Mucosa of gallbladder (tissue), 1 donor: ENCODE measurements at regions not wholly inside any gene's neighbourhood (a gene's known extent, or its start where the extent isn't known, plus 50 kb on each side); places are given as distances from the start of the nearest gene placed in this dataset.

ENCODE experiments used
- DNase-seq: peaks from one replicate; pipeline ENCODE4 v3.0.0-alpha.2; 2020; ENCODE audit warnings: low spot score
- donor health status: DM: no; HTN: no; CAD: no.

DNA sequence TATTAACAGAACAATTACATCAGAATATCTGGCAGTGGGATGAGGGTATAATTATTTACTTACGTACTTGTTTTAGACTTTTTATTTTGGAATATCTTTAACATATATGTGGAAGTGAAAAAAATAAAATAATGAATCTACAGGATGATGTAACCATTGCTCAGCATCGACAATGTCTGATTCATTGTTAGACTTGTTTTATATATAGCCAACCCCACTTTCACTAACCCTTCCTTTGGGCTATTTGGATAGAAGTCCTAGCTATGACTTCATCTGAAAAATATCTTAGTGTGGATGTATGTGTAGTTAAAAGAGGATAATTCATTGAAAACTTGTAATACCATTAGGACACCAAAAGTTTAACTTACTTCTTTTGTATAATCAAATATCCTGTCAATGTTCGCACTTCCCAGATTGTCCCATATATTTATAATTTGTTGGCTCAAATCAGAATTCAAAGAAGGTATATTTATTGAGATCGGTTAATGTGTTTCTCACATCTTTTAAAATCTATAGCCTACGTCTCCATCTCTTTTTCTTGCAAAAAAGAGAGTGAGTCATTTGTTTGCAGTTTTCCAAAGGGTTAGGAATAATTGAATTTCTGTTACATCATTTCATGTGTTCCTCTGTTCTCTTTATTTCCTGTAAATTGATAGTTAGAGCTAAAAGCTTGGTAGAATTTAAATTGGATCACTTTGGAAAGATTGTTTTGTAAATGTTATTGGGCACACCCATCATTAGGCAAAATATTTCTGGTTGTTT, 506.1 kb upstream of the FAM98A start:
- DNase-seq: no peak

DNA sequence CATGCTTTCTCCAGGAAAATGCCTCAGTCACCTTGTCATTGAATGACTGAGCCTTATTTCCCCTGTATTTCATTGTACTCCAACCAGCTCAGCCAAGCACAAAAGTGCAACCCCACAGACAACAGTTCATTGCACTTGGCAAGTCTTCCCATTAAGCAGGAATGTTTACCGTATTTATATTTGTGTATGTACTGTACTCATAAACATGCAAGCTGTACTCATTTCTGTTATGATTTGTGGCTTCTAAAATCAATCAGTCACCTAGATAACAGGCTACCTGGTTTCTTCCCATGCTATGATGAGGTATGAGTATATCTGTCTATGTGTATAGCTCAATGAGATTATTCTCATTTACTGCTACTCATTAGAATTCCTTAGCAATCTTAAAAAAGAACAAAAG, 505.5 kb upstream of the FAM98A start:
- no peak for DNase-seq

DNA sequence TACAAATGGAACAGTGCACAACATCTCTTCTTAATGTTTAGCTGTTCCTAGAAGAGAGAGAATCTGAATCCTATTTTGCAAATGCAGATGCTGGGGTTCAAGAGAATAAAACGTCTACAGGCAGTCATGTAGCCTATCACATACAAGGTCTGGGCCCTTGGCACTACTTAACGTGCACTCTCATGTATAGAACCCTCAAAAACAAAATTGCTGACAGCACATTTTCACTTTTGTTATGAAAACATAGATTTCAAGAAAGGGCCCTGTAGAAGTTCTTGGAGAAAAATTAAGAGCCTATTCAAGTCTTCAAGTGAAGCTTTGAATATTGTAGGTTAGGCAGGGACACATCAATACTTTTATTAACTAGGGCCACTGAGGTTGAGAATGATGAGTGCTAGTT, 504.3 kb upstream of the FAM98A start:
- DNase-seq: no peak

DNA sequence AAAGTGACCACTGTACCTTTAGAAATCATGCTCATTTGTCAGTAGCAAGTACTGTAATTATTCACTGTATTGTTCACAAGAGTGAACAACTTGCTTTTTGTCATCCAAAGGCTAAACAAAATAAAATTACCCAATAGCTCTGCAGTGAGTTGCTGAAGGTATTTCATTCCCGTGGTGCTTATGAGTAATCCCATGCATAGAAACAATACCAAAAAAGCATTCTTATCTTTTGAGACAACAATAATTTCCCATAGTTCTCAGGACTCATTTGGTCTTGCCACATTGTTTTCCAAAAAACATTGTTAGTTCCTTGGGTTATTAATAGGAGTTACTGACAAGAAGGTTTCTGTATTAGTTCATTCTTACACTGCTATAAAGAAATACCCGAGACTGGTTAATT, 503.2 kb upstream of the FAM98A start:
- no peak for DNase-seq

DNA sequence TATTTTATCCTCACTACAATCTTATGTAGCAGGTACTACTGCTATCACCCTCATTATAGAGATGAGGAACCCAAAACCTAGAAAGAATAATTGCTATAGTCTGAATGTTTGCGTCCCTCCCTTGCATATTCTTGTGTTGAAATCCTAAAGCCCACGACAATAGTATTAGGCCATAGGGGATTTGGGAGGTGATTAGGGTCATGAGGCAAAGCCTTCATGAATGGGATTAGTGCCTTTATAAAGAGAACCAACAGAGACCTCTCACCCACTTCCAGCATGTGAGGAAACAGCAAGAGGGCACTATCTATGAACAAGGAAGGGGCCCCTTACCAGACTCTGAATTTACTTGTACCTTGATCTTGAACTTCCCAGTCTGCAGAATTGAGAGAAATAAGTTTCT, 500.3 kb upstream of the FAM98A start:
- DNase-seq: no peak

DNA sequence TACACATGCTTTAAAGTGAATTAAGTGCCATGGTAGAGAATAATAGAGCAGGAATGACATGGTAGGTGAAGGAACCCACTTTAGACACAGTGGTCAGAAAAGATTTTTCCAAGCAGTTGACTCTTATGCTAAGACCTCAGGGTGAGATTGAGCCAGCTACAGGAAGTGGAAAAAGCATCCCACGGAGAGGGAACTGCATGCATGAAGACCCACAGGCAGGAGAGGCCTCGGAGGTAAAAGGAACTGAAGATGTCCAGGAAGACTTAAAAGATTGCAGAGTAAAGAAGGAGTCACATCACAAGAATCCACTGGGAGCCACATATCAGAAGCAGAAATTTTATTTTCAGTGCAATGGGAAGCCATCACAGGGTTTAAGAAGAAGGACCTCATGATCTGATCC, 499.2 kb upstream of the FAM98A start:
- DNase-seq: no peak

DNA sequence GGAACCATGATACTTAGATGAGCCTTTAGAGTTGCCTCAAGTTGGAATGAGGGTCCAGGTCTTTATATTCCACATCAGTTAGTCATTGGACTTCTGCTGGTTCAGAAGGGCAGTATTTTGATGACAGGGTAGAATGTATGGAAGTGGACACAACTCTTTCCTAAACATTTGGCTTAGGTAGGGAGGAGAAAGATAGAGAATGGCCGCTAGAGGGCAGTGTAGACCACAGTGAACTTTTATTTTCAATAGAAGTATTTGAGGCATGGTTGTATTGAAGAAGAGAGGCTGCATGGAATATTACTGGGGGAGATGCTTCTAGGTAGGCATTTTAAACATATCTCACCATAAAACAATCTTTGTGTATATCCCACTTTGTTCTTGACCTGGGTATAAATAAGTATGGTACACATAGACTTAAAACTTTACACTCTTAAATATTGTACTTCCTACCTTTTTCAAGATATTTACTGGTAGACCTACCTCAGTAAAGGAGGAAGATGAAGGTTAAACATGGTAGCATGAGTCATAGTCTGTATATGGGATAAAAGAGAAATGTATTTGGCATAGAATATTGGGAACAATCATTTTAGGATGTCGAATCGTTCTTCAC, 497.6 kb upstream of the FAM98A start:
- DNase-seq: peak; percentile 45

DNA sequence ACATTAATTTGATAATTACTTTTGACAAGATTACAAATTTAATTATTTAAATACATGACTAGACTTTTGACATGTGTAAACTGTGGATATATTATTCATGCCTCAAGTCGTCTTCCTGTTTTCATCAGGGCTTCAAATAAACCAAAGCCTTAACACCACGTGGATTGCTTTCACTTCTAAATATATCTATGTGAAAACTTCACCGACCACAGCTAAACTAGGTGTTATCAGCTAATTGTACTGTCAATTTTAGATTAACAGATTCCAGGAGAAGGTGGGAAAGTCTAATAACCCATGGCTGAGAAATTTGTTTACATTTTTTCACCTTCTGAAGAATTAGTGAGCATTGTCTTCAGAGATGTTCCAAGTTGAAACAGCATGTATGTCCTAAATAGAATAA, 494.7 kb upstream of the FAM98A start:
- DNase-seq: no peak

DNA sequence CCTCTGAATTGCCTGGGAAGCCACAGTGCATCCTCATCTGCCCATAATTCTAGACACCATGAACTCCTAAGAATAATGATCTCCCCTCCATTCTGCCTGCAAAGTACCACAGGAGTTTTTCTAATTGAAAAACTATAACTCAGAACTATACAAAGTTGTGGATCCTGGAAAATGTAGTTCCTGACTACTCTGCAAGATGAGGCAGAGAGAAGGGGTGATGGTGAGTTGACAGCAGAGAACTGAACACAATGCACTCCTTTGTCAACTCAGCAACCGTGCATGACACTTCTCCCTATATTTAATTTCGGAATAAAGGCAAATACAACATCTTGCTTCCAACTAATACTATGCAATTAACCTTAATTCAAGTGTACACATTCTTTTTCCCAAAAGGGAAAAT, 471.1 kb upstream of the FAM98A start:
- DNase-seq: no peak

DNA sequence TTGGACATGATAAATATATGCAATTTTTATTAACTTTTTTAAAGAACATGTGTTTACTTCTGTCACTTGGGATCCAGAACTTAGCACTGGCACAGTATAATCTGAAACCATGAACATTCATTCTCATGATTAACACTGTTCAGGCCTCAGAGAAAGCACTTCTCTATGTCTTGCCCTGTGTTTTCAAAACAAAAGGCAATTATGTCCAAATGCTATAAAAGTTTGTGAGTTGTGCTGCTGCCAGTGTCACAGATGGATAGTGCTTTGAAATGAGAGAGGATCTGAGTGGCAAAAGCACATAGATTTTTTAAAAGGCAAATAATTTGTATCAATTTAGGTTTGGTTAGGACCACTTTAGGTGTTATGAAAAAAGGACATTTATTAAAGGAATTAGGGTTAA, 470.5 kb upstream of the FAM98A start:
- DNase-seq: no peak

DNA sequence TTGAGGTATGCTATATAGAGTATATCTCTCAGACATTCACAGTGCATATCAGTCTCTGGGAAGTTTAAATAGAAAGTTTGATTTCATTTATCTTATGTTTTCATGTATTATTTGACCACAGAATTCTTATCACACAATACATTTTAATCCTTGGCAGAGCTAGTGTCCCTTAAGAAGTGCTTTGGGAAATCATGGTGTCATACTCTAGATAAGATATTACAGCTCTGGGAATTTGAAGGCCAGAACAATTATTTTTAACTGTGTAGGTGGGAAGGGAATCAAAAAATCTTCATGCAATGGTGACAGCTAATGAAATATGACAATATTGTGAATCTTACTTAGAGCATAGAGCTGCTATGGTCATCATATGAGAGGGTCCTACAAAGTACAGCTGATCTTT, 451.3 kb upstream of the FAM98A start:
- no peak for DNase-seq

DNA sequence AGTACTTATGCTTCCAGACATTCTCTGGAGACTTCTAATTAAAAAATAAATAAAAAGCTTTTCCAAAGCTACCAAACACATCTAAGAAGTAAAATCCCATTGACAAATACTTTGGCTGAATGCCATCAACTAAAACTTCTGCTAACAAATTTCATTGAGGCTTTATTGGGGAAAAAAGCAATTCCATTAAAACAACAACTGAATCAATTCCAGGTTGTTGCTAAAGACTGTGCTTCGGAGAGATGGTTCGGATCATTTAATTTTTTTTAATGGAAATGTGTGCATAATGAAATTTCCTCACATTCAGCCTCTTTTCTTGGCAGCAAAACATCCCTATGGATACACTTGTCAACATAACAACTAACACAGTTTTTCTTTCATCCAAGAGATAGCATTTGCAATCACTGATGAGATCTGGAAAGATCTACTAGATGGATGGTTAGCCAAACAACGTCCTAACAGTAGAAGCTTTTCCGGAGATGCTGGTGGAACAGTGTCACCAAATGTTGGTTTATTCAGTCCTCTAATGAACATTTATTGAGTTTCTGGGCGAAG, 446.1 kb upstream of the FAM98A start:
- DNase-seq: no peak

DNA sequence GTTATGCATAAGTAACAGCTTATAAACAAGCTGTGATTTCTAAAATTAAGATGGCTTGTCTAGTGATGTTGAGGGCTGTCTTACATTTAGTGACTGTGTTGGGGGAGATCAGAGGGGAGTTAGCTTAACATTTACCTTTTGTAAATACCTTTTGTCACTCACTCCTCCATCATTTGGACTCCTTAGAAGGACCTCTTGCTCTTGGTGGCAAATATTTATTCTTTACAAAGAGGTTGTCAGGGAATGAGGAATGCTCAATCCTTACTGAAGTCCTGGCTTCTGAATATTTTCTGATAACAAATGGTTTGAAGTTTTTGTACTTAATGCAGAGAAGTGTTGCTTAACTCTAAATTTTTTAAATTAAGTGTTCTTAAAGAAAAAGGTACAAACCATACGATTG, 438.8 kb upstream of the FAM98A start:
- no peak for DNase-seq

DNA sequence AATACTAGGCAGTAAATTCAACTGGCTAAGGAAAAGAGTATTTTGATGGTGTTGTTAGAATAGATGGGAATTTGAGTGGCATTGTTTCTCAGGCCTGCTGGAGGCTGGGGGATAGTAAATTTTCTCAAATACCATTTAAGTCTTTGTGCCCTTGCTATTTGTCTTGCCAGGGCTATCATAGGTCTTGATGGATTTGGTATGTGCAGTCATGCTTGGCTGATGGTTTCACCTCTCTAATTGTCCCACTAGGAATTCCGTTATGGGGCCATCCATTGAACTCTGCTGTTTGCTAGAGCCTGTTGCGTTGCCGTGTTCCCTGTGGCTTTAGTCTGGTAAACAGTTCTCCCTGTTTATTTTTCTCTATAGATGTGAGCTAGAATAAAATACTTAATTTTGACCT, 438.1 kb upstream of the FAM98A start:
- DNase-seq: no peak

DNA sequence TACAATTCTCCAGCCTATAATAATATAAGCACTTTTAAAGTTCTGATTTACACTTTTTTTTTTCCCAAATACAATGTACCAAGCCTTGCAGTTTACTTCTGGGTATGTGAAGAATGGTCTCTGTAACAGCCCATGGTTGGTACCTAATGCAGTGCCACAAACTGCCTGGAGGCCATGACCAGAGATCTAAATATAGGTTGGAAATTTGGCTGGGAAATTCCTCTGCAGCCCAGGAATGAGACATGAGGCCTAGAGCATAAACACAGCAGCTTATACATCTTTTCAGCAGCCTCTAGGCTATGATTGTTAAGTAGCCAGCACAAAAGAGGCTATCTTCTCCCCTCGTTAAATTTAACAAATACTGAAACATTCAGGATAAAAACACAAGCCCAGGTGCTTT, 432.0 kb upstream of the FAM98A start:
- no peak for DNase-seq

DNA sequence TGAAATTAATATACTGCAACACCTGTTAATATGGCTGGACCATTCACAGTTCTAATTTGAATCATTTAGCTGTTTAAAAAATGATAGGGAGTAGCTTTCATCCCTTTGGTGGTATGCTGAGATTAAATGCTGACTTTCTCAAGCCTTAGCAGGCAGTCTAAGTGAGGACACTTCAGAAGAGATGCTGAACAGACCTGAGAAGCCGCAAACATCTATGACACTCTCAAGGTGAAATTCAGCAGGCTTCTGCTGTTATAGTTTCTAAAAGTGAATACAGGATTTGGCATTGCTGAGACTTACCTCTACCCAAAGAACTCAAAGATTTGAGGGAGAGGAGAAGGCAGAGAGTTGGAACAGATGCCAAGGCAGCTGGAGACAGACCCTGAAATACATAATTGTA, 431.2 kb upstream of the FAM98A start:
- no peak for DNase-seq

DNA sequence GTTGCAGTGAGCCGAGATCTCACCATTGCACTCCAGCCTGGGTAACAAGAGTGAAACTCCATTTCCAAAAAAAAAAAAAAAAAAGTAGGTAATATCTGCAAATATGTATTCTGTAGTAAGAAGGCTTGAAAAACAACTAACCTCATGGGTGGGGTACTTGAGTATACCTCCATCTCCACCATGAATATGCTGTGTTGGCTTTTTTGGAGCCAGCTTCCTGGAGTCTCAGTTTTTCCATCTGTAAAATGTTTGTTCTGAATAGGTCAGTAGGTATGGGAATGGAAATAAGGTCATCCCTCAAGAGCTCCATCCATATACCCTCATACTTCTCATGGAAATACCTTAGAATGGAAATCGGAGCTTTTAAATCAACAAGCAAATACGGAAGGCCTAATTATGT, 430.0 kb upstream of the FAM98A start:
- no peak for DNase-seq

DNA sequence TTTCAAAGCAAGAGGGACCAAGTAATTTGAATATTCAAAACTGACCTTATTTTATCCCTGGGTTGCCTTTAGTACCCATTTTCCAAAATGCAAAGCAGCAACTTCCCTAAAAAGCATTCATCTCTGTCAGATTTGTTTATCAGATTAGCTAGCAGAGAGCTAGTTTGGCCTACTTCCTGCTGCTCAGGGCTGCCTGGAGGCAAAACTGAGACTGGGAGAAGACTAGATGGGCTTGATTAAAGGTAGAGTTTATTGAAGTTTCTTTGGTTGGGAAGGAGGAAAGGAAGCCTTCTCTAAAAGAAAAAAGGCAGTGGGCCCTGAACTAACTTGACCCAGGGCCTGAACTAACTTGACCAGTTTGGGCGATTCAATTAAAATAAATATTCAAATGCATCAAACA, 426.1 kb upstream of the FAM98A start:
- no peak for DNase-seq

DNA sequence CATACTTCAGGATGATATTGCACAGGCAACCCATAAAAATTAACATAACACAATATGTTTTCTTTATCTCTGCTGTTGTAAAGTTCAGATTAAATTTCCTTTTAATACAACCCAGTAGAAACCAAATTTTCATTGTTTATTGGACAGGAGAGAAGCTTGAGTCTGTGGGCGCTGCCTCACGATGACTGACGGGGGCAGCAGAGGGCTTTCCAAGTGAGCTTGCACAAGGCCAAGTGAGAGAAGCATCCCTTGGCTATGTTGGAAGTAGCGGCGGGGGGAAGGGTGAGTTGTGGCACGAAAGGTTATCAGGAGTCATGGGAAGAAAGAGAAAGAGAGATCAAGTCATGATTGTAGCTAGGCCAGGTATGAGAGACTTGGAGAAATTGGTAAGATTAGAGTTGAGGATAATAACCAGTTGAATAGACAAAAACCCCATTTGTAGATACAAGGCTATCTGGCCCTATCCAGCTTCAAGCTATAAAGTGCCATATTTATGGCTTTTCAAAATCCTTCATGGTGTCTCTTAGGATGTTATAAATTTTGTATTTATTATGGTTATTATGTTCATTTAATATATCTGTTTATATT, 413.7 kb upstream of the FAM98A start:
- peak; percentile 44 for DNase-seq

DNA sequence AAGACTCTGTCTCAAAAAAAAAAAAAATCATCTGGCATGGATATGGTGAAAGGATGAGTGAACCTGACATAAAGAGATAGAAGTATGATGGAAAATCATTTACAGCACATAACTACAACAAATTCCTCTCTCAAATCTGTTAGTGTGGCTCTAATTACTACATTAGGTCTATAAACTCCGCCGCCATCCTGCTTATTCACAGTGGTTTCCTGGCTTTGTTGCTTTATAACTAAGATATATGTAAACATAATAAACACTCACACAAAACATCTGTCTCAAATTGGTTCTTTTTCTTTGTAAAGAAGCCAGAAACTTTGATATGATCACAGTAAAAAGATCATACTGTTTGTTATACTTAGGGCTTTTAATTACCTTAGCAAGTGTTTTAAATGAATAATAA, 412.6 kb upstream of the FAM98A start:
- no peak for DNase-seq

DNA sequence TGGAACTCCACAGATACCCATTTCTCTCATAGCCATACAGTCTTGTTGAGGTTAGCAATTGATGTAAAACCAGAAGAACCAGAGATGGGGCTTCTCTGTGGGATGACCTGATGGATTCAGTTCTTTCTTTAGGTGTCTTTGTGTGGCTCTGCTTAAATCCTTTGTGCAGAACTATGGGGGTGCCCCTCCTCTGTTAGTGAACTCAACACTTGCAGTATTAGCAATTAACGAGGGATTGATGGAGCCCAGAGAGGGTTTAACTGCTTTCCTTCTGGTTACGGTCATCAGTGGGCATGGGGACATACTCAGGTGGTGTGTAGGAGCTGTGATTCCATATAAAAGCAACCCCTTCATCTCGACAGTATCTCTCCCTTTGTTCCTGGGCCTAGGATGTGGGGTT, 406.8 kb upstream of the FAM98A start:
- DNase-seq: no peak

DNA sequence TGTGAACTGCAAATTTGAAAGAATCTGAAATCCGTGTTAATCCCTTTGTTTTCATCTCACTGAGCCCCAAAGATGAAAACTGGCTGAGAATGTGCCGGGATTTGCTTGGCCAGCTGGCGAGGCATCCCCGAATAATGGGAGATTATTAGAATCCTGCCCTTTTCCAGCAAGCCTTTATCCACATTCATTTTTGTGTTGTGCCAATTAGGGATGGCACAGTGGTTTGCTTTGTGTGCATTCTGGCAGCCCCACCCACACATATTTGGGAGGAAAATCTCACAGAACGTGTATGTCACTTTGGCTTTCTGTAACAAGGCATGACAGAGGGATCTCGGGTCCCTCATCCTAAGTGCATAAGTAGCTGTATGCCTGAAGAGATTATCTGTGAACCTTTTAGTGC, 405.8 kb upstream of the FAM98A start:
- DNase-seq: no peak

DNA sequence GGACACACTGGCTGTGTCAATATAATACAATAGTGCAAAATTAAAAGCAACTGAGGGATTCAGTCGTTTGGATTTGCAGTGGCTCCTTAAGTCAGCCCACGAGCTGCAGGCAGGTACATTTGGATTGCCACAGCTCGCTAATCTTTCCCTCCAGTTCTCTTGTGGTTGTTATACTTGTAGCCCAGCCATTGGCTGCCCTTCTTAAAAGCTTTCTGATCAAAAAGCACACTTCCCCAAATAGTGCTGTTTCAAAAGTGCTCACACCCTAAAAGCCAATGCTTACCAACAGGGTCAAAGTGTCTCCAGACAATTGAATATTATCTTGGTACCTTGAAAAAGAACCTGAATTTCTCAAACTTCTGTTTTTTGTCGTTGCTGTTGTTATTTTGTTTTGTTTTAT, 404.7 kb upstream of the FAM98A start:
- DNase-seq: no peak
